ENCODE measurements at regions not wholly inside any gene's neighbourhood (a gene's known extent, or its start where the extent isn't known, plus 50 kb on each side); places are given as distances from the start of the nearest gene placed in this dataset.

GRCh38 chr13:74870865-74871264 is 611.1 kb downstream of the TBC1D4 start:
- in situ Hi-C loops (cut with HindIII; ENCODE audit: low pct_unique_long_range_greater_than_20kb, low sequenced_read_pairs), result no loop called here

GRCh38 chr13:74869846-74870245 is 612.1 kb downstream of the TBC1D4 start:
- in situ Hi-C loops (cut with HindIII; ENCODE audit: low pct_unique_long_range_greater_than_20kb, low sequenced_read_pairs), result no loop called here
- DNase-seq (ENCODE audit: low read depth, low spot score), result no peak

More at GRCh38 chr13:74870865-74871264, 611.1 kb downstream of the TBC1D4 start:
- DNase-seq (ENCODE audit: low read depth, low spot score), result no peak

GRCh38 chr13:74868049-74868448 is 613.9 kb downstream of the TBC1D4 start:
- no peak for DNase-seq (ENCODE audit: low read depth, low spot score)
- in situ Hi-C loops (cut with HindIII; ENCODE audit: low pct_unique_long_range_greater_than_20kb, low sequenced_read_pairs), result no loop called here

- in situ Hi-C loops (cut with HindIII; ENCODE audit: low pct_unique_long_range_greater_than_20kb, low sequenced_read_pairs), result no loop called here
- no peak for DNase-seq (ENCODE audit: low read depth, low spot score)
Measured at GRCh38 chr13:74867460-74867859, 614.5 kb downstream of the TBC1D4 start.

- no peak for DNase-seq (ENCODE audit: low read depth, low spot score)
- in situ Hi-C loops (cut with HindIII; ENCODE audit: low pct_unique_long_range_greater_than_20kb, low sequenced_read_pairs), result no loop called here
Measured at GRCh38 chr13:74866101-74866500, 615.9 kb downstream of the TBC1D4 start.

GRCh38 chr13:74865656-74866055 is 616.3 kb downstream of the TBC1D4 start:
- in situ Hi-C loops (cut with HindIII; ENCODE audit: low pct_unique_long_range_greater_than_20kb, low sequenced_read_pairs), result no loop called here

GRCh38 chr13:74860789-74861188 is 621.2 kb downstream of the TBC1D4 start:
- in situ Hi-C loops (cut with HindIII; ENCODE audit: low pct_unique_long_range_greater_than_20kb, low sequenced_read_pairs), result no loop called here

More at GRCh38 chr13:74865656-74866055, 616.3 kb downstream of the TBC1D4 start:
- DNase-seq (ENCODE audit: low read depth, low spot score), result no peak

GRCh38 chr13:74850893-74851292 is 631.1 kb downstream of the TBC1D4 start:
- in situ Hi-C loops (cut with HindIII; ENCODE audit: low pct_unique_long_range_greater_than_20kb, low sequenced_read_pairs), result no loop called here
- no peak for DNase-seq (ENCODE audit: low read depth, low spot score)

More at GRCh38 chr13:74860789-74861188, 621.2 kb downstream of the TBC1D4 start:
- DNase-seq (ENCODE audit: low read depth, low spot score), result no peak

- DNase-seq (ENCODE audit: low read depth, low spot score), result peak; percentile 93
- in situ Hi-C loops (cut with HindIII; ENCODE audit: low pct_unique_long_range_greater_than_20kb, low sequenced_read_pairs), result no loop called here
Measured at GRCh38 chr13:74847966-74848365, 634.0 kb downstream of the TBC1D4 start.

- in situ Hi-C loops (cut with HindIII; ENCODE audit: low pct_unique_long_range_greater_than_20kb, low sequenced_read_pairs), result no loop called here
- DNase-seq (ENCODE audit: low read depth, low spot score), result no peak
Measured at GRCh38 chr13:74845806-74846205, 636.2 kb downstream of the TBC1D4 start.

- in situ Hi-C loops (cut with HindIII; ENCODE audit: low pct_unique_long_range_greater_than_20kb, low sequenced_read_pairs), result no loop called here
- no peak for DNase-seq (ENCODE audit: low read depth, low spot score)
Measured at GRCh38 chr13:74841651-74842050, 640.3 kb downstream of the TBC1D4 start.

GRCh38 chr13:74841123-74841522 is 640.8 kb downstream of the TBC1D4 start:
- in situ Hi-C loops (cut with HindIII; ENCODE audit: low pct_unique_long_range_greater_than_20kb, low sequenced_read_pairs), result no loop called here

GRCh38 chr13:74839656-74840055 is 642.3 kb downstream of the TBC1D4 start:
- in situ Hi-C loops (cut with HindIII; ENCODE audit: low pct_unique_long_range_greater_than_20kb, low sequenced_read_pairs), result no loop called here
- no peak for DNase-seq (ENCODE audit: low read depth, low spot score)

More at GRCh38 chr13:74841123-74841522, 640.8 kb downstream of the TBC1D4 start:
- DNase-seq (ENCODE audit: low read depth, low spot score), result no peak

- in situ Hi-C loops (cut with HindIII; ENCODE audit: low pct_unique_long_range_greater_than_20kb, low sequenced_read_pairs), result no loop called here
- DNase-seq (ENCODE audit: low read depth, low spot score), result no peak
Measured at GRCh38 chr13:74838096-74838495, 643.9 kb downstream of the TBC1D4 start.

GRCh38 chr13:74836628-74837027 is 645.3 kb downstream of the TBC1D4 start:
- no peak for DNase-seq (ENCODE audit: low read depth, low spot score)
- in situ Hi-C loops (cut with HindIII; ENCODE audit: low pct_unique_long_range_greater_than_20kb, low sequenced_read_pairs), result no loop called here

GRCh38 chr13:74835579-74835978 is 646.4 kb downstream of the TBC1D4 start:
- no peak for DNase-seq (ENCODE audit: low read depth, low spot score)
- in situ Hi-C loops (cut with HindIII; ENCODE audit: low pct_unique_long_range_greater_than_20kb, low sequenced_read_pairs), result no loop called here

GRCh38 chr13:74825938-74826246 is 656.1 kb downstream of the TBC1D4 start:
- DNase-seq (ENCODE audit: low read depth, low spot score), result no peak
- in situ Hi-C loops (cut with HindIII; ENCODE audit: low pct_unique_long_range_greater_than_20kb, low sequenced_read_pairs), result no loop called here

- DNase-seq (ENCODE audit: low read depth, low spot score), result no peak
- in situ Hi-C loops (cut with HindIII; ENCODE audit: low pct_unique_long_range_greater_than_20kb, low sequenced_read_pairs), result no loop called here
Measured at GRCh38 chr13:74825152-74825937, 656.6 kb downstream of the TBC1D4 start.

GRCh38 chr13:74820809-74821208 is 661.2 kb downstream of the TBC1D4 start:
- DNase-seq (ENCODE audit: low read depth, low spot score), result no peak
- in situ Hi-C loops (cut with HindIII; ENCODE audit: low pct_unique_long_range_greater_than_20kb, low sequenced_read_pairs), result no loop called here

- in situ Hi-C loops (cut with HindIII; ENCODE audit: low pct_unique_long_range_greater_than_20kb, low sequenced_read_pairs), result no loop called here
- peak; percentile 52 for DNase-seq (ENCODE audit: low read depth, low spot score)
Measured at GRCh38 chr13:74819549-74819948, 662.4 kb downstream of the TBC1D4 start.

All from SK-MEL-5 (cell line).